GM21723 (cell line): ENCODE measurements at regions not wholly inside any gene's neighbourhood (a gene's known extent, or its start where the extent isn't known, plus 50 kb on each side); places are given as distances from the start of the nearest gene placed in this dataset.

Experiments used
- ATAC-seq: cut with Tn5 transposase; IDR thresholded peaks from one replicate; pipeline ENCODE4 v1.9.1; 2021; ENCODE audit warnings: mild to moderate bottlenecking, moderate library complexity; ENCODE audit not compliant: unreplicated experiment

- ATAC-seq, result no peak
Observed at GRCh38 chr1:208924928-208925327, 658.6 kb upstream of the CAMK1G start.

- ATAC-seq, result no peak
Observed at GRCh38 chr1:208928349-208929010, 655.0 kb upstream of the CAMK1G start.

- no peak for ATAC-seq
Observed at GRCh38 chr1:208929575-208929974, 653.9 kb upstream of the CAMK1G start.

GRCh38 chr1:208931936-208932335 lies 651.6 kb upstream of the CAMK1G start:
- no peak for ATAC-seq

GRCh38 chr1:208933984-208934525 lies 649.5 kb upstream of the CAMK1G start:
- ATAC-seq, result no peak

- ATAC-seq, result no peak
Observed at GRCh38 chr1:208934933-208935332, 648.6 kb upstream of the CAMK1G start.

GRCh38 chr1:208935517-208936187 lies 647.9 kb upstream of the CAMK1G start:
- no peak for ATAC-seq

GRCh38 chr1:208939537-208940085 lies 643.9 kb upstream of the CAMK1G start:
- no peak for ATAC-seq

GRCh38 chr1:208942394-208943130 lies 641.0 kb upstream of the CAMK1G start:
- ATAC-seq, result no peak

- no peak for ATAC-seq
Observed at GRCh38 chr1:208943291-208943690, 640.2 kb upstream of the CAMK1G start.

- ATAC-seq, result no peak
Observed at GRCh38 chr1:208944981-208945451, 638.5 kb upstream of the CAMK1G start.

GRCh38 chr1:208950206-208950605 lies 633.3 kb upstream of the CAMK1G start:
- ATAC-seq, result no peak

- no peak for ATAC-seq
Observed at GRCh38 chr1:208951026-208951525, 632.4 kb upstream of the CAMK1G start.

GRCh38 chr1:208951908-208952307 lies 631.6 kb upstream of the CAMK1G start:
- ATAC-seq, result no peak

- ATAC-seq, result no peak
Observed at GRCh38 chr1:208962867-208963266, 620.6 kb upstream of the CAMK1G start.

GRCh38 chr1:208965351-208965750 lies 618.2 kb upstream of the CAMK1G start:
- ATAC-seq, result no peak

- no peak for ATAC-seq
Observed at GRCh38 chr1:208967334-208967733, 616.2 kb upstream of the CAMK1G start.

- ATAC-seq, result no peak
Observed at GRCh38 chr1:208974717-208975116, 608.8 kb upstream of the CAMK1G start.

- no peak for ATAC-seq
Observed at GRCh38 chr1:208975456-208975855, 608.1 kb upstream of the CAMK1G start.

- no peak for ATAC-seq
Observed at GRCh38 chr1:208977012-208977411, 606.5 kb upstream of the CAMK1G start.

GRCh38 chr1:208977638-208978256 lies 605.8 kb upstream of the CAMK1G start:
- no peak for ATAC-seq
